HCT116 (cell line): ENCODE measurements at regions not wholly inside any gene's neighbourhood (a gene's known extent, or its start where the extent isn't known, plus 50 kb on each side); places are given as distances from the start of the nearest gene placed in this dataset.

Experiments
- TF ChIP-seq, protein P1 (sequence below), 3 experiments: fragments of 200-600 bp in 1 of 3; sonication (generic) in 1 of 3; IDR thresholded peaks in 2 of 3; conservative IDR thresholded peaks in 1 of 3; 2 replicates each; pipeline ENCODE4 v1.5.1; 2012 to 2017; ENCODE audit warnings: low read depth in 2 of 3, low read length in 2 of 3, antibody characterized with exemption in 1 of 3, borderline replicate concordance in 1 of 3, control low read depth in 1 of 3, mild to moderate bottlenecking in 1 of 3, mixed read lengths in 1 of 3, mixed run types in 1 of 3, moderate library complexity in 1 of 3; ENCODE audit not compliant: insufficient read depth in 1 of 3
- TF ChIP-seq, protein P2 (sequence below): IDR thresholded peaks from 2 replicates; pipeline ENCODE4 v1.6.1; 2012; ENCODE audit warnings: low read depth
- TF ChIP-seq, protein P3 (sequence below): IDR thresholded peaks from 2 replicates; pipeline ENCODE4 v1.6.1; 2012

DNA sequence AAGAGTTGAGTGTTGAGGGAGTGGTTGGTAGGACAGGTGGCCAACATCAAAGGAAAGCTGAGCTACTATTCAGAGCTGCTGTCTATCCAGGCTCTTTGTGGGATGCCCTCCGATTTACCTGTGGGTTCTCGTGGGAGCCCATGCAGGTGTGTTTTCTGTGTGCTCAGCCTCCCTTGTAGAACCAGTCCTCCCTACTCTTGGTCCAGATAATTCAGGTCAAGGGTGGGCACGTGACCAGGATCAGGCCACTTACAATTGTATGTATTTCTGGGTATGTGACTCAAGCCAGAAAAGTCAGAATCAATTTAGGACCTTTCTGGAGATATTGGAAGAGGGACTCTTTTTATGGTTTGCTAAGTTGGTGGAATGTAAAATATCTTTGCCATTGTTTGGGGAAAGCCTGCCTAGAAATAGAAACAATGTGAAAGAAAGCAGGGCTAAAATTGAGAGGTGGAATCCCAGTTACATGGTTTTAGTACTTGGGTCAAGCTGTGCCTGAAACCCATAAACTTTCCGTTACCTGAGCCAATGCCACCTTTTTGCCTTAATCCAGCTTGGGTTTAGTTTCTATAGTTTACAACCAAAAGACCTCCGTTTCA, 93.2 kb downstream of the PDCL3 start:
- TF ChIP-seq, protein P1, sequence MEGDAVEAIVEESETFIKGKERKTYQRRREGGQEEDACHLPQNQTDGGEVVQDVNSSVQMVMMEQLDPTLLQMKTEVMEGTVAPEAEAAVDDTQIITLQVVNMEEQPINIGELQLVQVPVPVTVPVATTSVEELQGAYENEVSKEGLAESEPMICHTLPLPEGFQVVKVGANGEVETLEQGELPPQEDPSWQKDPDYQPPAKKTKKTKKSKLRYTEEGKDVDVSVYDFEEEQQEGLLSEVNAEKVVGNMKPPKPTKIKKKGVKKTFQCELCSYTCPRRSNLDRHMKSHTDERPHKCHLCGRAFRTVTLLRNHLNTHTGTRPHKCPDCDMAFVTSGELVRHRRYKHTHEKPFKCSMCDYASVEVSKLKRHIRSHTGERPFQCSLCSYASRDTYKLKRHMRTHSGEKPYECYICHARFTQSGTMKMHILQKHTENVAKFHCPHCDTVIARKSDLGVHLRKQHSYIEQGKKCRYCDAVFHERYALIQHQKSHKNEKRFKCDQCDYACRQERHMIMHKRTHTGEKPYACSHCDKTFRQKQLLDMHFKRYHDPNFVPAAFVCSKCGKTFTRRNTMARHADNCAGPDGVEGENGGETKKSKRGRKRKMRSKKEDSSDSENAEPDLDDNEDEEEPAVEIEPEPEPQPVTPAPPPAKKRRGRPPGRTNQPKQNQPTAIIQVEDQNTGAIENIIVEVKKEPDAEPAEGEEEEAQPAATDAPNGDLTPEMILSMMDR (IDR thresholded peaks at IDR 0.05 in 2 of 3, conservative IDR thresholded peaks at IDR 0.05 in 1 of 3; ENCODE audit: borderline replicate concordance in 1 of 3, insufficient read depth in 1 of 3, low read depth in 2 of 3, low read length in 2 of 3): no peak
- TF ChIP-seq, protein P2, sequence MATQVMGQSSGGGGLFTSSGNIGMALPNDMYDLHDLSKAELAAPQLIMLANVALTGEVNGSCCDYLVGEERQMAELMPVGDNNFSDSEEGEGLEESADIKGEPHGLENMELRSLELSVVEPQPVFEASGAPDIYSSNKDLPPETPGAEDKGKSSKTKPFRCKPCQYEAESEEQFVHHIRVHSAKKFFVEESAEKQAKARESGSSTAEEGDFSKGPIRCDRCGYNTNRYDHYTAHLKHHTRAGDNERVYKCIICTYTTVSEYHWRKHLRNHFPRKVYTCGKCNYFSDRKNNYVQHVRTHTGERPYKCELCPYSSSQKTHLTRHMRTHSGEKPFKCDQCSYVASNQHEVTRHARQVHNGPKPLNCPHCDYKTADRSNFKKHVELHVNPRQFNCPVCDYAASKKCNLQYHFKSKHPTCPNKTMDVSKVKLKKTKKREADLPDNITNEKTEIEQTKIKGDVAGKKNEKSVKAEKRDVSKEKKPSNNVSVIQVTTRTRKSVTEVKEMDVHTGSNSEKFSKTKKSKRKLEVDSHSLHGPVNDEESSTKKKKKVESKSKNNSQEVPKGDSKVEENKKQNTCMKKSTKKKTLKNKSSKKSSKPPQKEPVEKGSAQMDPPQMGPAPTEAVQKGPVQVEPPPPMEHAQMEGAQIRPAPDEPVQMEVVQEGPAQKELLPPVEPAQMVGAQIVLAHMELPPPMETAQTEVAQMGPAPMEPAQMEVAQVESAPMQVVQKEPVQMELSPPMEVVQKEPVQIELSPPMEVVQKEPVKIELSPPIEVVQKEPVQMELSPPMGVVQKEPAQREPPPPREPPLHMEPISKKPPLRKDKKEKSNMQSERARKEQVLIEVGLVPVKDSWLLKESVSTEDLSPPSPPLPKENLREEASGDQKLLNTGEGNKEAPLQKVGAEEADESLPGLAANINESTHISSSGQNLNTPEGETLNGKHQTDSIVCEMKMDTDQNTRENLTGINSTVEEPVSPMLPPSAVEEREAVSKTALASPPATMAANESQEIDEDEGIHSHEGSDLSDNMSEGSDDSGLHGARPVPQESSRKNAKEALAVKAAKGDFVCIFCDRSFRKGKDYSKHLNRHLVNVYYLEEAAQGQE: no peak
- TF ChIP-seq, protein P3, sequence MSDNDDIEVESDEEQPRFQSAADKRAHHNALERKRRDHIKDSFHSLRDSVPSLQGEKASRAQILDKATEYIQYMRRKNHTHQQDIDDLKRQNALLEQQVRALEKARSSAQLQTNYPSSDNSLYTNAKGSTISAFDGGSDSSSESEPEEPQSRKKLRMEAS: no peak
